Esophagus squamous epithelium (tissue), 4 donors: ENCODE measurements at regions not wholly inside any gene's neighbourhood (a gene's known extent, or its start where the extent isn't known, plus 50 kb on each side); places are given as distances from the start of the nearest gene placed in this dataset.

ENCODE experiments used
- POLR2A ChIP-seq, 4 donors: fragments of 450-650 bp; IDR thresholded peaks; one replicate each; pipeline ENCODE4 v1.6.1; 2017; ENCODE audit warnings: antibody characterized with exemption in 4 of 4, mild to moderate bottlenecking in 4 of 4, moderate library complexity in 3 of 4
- TF ChIP-seq, protein P1 (sequence below), 6 experiments: fragments of 450-650 bp in 4 of 6; fragments of 200-600 bp in 2 of 6; sonication (generic) in 2 of 6; IDR thresholded peaks; one replicate each; pipeline ENCODE4 v1.5.1; 2016 to 2019; ENCODE audit warnings: antibody characterized with exemption in 6 of 6, mild to moderate bottlenecking in 4 of 6, moderate library complexity in 4 of 6

DNA sequence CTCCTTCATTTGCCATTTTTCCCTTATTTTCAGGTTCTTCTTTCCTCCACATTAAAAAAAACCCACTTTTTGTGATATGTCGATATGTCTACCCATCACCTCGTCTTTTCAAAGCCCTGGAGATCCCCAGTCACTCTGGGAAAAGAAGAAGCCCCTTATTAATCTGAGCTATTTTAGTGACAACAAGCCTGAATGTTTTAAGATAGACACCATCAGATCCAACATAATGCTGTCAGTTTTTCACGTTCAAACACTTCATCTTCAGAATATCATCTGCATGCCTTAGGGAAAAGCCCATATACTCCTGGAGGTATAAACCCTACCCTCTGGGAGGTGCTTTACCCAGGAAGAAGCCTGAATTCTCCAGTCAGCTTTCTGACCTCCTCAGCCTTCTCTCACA is 464.0 kb upstream of the CDH4 start:
- TF ChIP-seq, protein P1, sequence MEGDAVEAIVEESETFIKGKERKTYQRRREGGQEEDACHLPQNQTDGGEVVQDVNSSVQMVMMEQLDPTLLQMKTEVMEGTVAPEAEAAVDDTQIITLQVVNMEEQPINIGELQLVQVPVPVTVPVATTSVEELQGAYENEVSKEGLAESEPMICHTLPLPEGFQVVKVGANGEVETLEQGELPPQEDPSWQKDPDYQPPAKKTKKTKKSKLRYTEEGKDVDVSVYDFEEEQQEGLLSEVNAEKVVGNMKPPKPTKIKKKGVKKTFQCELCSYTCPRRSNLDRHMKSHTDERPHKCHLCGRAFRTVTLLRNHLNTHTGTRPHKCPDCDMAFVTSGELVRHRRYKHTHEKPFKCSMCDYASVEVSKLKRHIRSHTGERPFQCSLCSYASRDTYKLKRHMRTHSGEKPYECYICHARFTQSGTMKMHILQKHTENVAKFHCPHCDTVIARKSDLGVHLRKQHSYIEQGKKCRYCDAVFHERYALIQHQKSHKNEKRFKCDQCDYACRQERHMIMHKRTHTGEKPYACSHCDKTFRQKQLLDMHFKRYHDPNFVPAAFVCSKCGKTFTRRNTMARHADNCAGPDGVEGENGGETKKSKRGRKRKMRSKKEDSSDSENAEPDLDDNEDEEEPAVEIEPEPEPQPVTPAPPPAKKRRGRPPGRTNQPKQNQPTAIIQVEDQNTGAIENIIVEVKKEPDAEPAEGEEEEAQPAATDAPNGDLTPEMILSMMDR (IDR thresholded peaks at IDR 0.05), result no peak
- TF ChIP-seq POLR2A (IDR thresholded peaks at IDR 0.05), result no peak
